GM19324 (cell line): ENCODE measurements at regions not wholly inside any gene's neighbourhood (a gene's known extent, or its start where the extent isn't known, plus 50 kb on each side); places are given as distances from the start of the nearest gene placed in this dataset.
"Not testable (repeated sequence)": the region's sequence is repeated elsewhere in the genome, so short reads cannot be mapped to it uniquely, and the experiment has no call there.

ENCODE experiments used
- ATAC-seq: cut with Tn5 transposase; IDR thresholded peaks from one replicate; pipeline ENCODE4 v1.9.1; 2021; ENCODE audit warnings: mild to moderate bottlenecking, moderate library complexity; ENCODE audit not compliant: unreplicated experiment, low FRiP score

DNA sequence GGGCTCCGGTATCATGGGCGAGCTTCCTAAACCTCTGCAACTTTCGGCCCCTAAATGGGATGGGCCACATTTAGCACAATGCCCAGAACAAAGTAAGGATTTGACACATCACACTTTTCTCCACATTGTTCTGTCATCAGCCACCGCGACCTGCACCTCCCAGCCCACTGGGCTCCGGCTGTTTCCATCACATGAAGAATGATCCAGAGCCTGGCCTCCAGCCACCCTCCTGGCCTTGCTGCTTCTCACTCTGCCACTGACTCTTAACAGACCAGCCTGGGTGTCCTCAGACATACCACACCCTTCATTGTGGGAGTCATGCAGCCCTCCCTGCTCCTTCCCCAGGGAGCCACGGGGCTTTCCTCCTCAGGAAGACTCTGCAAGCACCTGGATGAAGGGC lies 113.7 kb downstream of the IGLL1 start:
- no peak for ATAC-seq

DNA sequence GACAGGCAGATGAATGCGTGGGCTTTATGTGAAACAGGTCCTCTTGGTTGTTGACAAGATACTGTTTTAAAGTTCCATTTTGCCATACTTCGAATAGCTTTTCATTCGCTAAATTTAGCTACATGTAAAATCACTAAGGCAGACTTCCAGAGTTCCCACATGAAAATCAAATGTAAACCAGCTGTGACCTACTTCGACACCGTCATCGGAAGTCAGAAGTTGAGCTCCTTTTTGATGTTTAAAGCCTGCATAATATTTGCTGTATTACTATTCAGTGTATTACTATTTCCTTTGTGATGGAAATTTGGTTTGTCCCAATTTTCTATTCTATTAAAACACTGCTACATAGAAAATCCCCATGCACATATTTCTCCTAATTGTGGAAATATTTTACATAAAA lies 115.3 kb downstream of the IGLL1 start:
- not testable (repeated sequence) for ATAC-seq

- ATAC-seq: not testable (repeated sequence)
Observed at GRCh38 chr22:23460517-23461031, 119.5 kb downstream of the IGLL1 start.

DNA sequence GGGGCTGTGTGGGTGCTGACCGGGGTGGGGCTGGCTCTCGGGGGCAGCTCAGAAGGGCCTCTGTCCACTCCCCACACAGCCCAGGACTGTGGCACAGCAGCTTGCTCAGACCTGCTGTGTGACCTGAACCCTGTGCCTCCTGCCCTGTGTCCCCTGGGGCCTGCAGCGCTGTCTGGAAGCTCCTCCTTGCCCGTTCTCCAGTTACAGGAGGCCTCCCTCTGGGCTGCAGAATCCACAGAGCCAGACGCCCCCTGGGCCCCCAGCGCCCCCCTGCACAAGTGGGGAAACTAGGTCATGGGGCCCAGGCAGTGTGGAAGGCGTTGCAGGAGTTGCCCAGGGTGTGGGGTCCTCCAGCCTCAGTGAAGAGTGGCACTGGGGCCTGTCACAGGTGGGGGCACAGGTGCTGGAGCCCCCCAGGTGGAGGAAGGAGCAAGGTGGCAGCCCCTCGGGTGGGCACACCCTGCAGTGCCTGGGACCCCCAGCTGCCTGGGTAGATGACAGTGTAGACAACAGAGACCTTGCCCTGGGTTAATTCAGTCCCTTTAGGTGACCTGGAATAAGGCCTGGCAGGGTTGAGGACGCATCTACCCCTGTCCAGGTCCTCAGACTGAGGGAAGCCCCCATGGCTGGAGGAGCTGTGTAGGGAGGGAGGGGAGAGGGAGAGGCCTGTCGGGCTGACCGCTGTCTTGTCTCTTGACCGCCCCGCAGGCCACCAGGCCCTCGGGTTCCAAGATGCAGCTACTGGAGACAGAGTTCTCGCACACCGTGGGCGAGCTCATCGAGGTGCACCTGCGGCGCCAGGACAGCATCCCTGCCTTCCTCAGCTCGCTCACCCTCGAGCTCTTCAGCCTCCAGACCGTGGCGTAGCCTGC lies 120.2 kb downstream of the IGLL1 start:
- ATAC-seq: not testable (repeated sequence)

- no peak for ATAC-seq
Observed at GRCh38 chr22:23458663-23459541, 121.2 kb downstream of the IGLL1 start.

DNA sequence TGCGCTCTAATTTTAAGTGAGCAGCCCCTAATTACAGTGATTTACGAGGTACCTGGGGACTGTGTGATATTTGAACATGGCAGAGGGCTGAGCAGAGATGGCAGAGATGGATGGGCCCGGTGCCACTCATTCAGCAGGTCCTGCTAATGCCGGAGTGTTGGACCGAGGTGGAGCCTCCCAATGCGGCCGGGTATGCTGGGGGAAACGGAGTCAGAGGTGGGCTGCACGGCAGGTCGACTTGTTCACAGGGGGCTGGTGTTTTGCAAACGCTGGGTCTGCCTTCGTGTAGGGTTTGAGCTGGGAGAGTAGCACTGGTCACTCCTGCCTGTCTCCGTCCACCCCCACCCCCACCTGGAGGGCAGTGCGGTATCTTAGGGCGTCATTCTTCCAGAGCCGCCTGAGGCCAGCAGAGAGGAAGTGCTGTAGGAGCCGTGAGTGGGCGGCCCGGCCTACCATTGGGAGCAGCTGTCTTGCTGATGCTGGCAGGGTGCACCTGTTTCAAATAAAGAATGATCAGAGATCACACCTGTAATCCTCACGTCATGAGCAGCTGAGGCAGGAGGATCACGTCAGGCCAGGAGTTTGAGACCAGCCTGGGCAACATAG lies 122.6 kb downstream of the IGLL1 start:
- no peak for ATAC-seq

GRCh38 chr22:23456666-23457379 lies 123.3 kb downstream of the IGLL1 start:
- not testable (repeated sequence) for ATAC-seq

DNA sequence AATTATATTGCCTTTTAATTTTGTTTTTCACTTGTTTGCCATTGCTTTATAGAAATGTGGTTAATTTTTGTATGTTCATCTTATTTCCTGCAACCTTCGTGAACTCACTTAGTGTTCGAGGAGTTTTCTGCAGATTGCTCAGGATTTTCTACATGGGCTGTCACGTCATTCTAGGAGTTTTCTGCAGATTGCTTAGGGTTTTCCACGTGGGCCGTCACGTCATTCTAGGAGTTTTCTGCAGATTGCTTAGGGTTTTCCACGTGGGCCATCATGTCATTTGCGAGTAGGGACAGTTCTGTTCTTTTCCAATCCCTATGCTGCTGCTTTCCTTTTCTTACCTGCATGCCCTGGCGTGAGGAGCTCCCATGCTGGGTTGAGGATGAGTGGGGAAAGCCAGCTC lies 125.7 kb downstream of the IGLL1 start:
- not testable (repeated sequence) for ATAC-seq

- no peak for ATAC-seq
Observed at GRCh38 chr22:23453277-23453676, 126.8 kb downstream of the IGLL1 start.

DNA sequence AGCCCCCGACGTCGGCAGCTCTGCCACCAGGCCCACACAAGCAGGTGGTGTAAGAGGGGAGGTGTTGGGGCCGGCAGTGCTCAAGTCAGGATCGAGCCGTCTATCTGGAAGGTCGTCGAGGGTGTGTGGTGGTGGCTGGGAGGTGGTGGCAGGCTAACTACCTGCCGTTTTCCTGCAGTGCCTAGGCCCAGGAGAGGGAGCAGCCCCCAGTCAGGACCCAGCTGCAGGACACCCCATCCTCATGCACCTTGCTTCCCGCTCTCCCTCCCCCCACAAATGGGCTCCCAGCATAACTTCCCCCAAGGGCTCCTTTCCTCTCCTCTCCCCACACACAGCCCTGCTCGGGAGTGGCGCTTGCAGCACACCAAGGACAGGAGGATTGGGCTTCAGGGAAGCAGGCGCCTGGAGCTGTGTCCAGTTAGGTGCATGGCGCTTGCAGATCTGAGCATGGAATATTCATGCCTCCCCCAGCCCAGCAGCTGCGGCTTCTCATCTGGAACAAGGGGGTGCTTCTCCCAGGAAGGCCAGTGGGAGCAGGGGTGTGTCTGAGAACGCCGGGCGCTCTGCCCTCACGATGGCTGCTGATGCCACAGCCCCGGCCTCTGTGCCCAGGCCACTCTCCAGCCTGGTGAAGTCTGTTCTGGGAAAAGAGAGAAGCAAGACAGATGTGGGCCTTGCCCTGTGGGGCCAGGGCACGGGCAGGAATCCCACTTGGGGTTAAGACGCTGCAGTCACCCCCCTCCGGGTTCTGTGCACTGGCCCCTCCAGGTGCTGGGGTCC lies 127.7 kb downstream of the IGLL1 start:
- ATAC-seq: no peak

DNA sequence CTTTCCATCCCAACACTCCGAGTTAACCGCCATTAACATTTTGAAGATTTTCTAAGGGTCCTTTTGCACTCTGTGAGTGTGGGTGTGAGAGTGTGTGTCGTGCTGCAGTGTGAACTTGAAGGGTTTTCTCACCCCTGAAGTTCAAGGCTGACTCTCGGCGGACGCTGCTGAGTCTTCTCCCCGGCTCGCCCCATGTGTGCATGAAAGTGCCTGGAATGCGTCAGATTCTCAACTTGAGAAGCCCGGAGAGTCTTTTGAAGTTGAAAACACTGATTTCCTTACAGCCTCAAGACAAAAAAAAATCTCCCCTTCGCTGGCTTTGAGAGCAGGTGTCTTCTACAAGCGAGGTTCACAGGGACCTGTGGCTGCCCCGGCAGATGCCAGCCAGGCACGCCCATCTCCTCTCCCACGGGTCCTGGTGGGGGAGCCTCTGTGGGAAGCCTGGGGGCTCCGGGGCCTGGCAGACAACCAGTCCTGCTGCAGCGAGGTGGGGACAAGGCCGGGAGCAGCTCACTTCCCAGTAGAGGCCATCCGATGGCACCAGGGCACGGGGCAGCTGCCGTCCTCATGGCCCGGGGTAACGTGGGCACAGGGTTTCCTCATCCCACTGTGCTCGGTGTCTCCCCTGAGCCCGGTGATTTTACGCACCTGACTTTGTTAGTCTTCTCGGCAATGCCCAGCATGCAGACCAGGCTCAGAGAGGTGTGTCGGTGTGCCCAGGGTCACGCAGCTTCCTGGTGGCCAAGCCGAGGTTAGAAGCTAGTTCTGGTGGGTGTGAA lies 128.4 kb downstream of the IGLL1 start:
- not testable (repeated sequence) for ATAC-seq

GRCh38 chr22:23450821-23451220 lies 129.3 kb downstream of the IGLL1 start:
- not testable (repeated sequence) for ATAC-seq

DNA sequence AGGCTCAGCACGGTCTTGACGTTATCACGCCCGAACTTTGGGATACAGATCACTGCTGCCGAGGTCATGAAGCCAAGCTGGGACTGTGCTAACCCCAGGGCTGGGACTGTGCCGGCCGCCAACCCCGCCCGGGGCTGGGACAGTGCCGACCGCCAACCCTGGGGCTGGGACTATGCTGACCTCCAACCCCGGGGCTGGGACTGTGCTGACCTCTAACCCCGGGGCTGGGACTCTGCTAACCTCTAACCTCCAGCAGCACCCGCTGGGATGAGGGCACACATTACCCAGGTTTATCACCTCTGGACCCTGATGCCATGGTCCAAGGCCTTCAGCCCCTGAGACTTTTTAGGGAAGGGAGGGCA lies 129.7 kb downstream of the IGLL1 start:
- no peak for ATAC-seq

DNA sequence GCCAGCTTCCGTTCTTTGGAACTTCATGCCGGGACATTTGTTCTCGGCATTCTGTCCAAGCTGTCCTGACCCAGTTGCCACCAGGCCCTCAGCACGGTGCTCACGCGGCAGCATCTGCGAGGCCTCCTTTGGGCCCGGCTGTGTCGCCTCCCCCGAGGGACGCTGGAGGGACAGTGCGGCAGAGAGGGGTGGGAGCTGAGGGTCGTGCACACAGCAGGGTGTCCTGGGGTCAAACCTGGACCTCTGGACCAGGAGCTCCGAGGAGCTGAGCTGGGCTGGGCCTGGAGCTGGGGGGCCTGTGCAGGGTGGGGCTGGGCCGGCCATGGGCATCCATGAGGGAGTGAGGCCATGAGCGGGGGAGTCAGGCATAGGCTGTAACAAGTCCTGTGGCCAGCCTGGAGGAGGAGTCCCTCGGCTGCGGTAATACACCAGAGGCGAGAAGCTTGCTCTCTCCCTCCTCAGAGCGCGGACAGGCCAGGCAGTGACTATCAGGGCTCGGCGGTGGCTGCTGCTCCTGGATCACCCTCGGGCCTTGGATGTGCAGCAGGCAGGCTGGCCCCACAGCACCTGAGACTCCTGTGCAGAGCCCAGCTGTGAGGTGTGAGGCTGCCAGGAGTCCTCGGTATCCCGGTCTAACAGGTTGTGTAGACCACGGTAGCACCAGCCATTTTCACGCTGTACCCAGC lies 130.2 kb downstream of the IGLL1 start:
- ATAC-seq: not testable (repeated sequence)

DNA sequence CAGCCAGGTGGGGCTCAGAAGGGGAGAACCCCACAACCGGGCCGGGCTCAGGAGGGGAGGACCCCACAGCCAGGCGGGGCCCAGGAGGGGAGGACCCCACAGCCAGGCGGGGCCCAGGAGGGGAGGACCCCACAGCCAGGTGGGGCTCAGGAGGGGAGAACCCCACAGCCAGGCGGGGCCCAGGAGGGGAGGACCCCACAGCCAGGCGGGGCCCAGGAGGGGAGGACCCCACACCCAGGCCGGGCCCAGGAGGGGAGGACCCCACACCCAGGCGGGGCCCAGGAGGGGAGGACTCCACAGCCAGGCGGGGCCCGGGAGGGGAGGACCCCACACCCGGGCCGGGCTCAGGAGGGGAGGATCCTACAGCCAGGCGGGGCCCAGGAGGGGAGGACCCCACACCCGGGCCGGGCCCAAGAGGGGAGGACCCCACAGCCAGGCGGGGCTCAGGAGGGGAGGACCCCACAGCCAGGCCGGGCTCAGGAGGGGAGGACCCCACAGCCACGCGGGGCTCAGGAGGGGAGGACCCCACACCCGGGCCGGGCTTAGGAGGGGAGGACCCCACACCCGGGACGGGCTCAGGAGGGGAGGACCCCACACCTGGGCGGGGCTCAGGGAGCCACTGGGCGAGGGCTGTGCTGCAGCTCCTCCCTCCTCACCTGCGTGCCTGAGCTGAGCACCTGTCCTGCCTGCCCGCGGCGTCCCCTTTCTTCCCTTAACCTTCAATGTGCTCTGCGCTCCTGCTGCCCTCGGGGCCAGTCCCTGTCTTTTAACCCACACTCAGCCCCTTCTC lies 131.4 kb downstream of the IGLL1 start:
- not testable (repeated sequence) for ATAC-seq

DNA sequence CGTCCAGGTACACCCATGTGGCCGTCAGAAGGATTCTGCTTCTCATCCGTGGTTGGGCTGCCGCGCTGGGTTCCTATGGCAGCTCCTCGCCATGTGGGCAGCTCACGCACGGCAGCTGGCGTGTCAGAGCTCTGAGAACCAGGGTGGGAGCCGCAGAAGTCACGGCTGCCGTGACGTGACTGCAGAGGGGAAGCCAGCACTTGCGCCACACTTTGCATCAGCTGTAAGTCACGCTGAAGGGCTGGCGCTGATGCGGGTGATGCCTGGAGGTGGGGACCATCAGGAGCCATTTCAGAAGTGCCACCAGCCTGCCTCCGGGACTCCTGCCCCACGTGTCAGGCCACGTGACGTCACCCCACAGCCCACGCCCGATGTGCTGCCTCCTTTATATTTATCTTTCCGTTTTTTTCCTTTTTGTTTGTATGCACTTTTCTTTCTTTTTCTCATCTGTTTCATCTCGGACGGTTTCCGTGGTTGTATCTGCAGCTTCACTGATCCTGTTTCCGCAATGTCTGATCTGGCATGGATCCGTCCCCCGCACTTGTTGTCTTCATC lies 133.2 kb downstream of the IGLL1 start:
- no peak for ATAC-seq

- ATAC-seq: not testable (repeated sequence)
Observed at GRCh38 chr22:23446194-23446593, 133.9 kb downstream of the IGLL1 start.
